ENCODE measurements at regions not wholly inside any gene's neighbourhood (a gene's known extent, or its start where the extent isn't known, plus 50 kb on each side); places are given as distances from the start of the nearest gene placed in this dataset.
A peak's percentile ranks its signal among the peaks of the same experiment; 100 is the strongest.

DNA sequence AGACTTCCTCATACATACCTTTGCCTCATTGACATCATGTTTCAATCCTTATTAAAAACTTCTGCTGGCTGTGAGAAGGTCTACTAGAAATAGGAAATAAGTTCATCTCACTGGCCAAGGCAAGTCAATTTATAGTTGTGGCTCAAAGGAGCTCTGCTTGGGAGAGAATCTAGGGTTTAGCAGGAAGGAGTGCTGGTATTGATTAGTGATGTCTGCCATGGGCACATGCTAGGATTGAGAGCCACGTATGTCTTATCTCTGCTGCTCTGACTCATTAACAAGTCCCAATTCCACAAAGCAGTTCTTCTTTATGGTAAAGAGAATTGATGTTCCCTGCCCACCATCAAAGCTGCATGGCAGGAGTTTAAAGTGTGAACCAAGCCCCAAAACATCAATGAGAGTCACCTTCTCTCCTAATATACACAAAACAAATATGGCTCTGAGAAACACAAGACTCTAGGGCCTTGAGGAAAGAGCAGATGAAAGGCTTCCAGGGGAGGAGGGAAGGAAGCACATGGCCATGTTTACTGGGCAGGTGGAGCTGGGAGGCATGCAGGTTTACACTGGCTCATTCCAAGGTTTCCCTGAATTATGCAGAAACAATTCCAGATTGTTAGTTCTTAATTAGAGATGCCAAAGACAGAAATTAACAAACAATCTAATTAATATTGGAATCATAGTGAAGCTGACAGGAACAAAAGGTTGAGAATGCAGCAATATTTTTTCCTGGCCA lies 931.9 kb upstream of the TMEM132C start:
- Histone ChIP-seq H3K36me3 (ENCODE audit: control insufficient read depth, insufficient read depth, low read length) (no peaks in the 10 kb centered on the region), H3K27me3 (ENCODE audit: control insufficient read depth, insufficient read depth, low read length) (no peaks in the 10 kb centered on the region), H3K4me3 (ENCODE audit: low read depth, low read length) (no peak overlapping the region)
- no peak for DNase-seq (ENCODE audit: low read depth)
- TF ChIP-seq, protein P1, sequence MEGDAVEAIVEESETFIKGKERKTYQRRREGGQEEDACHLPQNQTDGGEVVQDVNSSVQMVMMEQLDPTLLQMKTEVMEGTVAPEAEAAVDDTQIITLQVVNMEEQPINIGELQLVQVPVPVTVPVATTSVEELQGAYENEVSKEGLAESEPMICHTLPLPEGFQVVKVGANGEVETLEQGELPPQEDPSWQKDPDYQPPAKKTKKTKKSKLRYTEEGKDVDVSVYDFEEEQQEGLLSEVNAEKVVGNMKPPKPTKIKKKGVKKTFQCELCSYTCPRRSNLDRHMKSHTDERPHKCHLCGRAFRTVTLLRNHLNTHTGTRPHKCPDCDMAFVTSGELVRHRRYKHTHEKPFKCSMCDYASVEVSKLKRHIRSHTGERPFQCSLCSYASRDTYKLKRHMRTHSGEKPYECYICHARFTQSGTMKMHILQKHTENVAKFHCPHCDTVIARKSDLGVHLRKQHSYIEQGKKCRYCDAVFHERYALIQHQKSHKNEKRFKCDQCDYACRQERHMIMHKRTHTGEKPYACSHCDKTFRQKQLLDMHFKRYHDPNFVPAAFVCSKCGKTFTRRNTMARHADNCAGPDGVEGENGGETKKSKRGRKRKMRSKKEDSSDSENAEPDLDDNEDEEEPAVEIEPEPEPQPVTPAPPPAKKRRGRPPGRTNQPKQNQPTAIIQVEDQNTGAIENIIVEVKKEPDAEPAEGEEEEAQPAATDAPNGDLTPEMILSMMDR (IDR thresholded peaks at IDR 0.05; ENCODE audit: insufficient read depth, low read length, poor library complexity, severe bottlenecking) = no peak

DNA sequence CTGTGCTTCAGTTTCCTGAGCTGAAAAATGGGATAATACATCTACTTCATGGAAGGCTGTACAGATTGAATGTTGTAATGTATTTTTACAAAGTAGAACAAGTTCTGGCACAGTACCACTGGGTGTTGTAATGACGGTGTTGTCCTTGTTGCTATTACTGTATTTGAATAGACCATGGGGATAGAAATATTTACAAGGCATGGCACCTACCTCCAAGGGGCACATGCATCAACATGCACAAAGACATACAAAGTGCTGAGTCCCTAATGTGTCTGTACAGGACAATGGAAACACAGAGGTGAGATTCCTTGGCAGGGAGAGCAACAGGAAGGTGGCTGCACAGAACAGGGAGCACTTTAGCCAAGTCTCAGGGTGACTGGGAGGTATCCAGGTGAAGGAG lies 930.6 kb upstream of the TMEM132C start:
- TF ChIP-seq, protein P1 (IDR thresholded peaks at IDR 0.05; ENCODE audit: insufficient read depth, low read length, poor library complexity, severe bottlenecking) = no peak
- no peaks in the 10 kb centered on the region for H3K36me3 ChIP-seq (ENCODE audit: control insufficient read depth, insufficient read depth, low read length)
- H3K27me3 ChIP-seq (ENCODE audit: control insufficient read depth, insufficient read depth, low read length) = no peaks in the 10 kb centered on the region
- no peak for DNase-seq (ENCODE audit: low read depth)
- H3K4me3 ChIP-seq (ENCODE audit: low read depth, low read length) = no peak overlapping the region

DNA sequence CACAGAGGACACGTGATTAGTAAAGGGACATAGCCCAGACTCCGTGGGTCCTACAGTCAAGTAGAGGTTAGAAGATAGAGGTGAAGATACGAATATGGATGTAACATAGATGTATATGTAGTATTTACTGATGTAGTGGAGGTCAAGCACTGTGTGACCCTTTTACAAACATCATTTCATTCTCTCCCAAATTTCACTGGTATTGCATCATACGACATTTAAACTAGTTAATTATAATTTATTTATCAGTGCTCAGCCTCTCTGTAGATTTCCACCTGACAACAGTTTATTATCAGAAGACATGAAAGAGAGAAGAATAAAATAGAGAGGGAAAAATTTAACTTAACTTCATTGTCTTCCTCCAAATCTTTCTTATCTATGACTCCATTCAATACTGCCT lies 927.9 kb upstream of the TMEM132C start:
- Histone ChIP-seq H3K27me3 (ENCODE audit: control insufficient read depth, insufficient read depth, low read length) (no peaks in the 10 kb centered on the region), H3K4me3 (ENCODE audit: low read depth, low read length) (no peak overlapping the region), H3K36me3 (ENCODE audit: control insufficient read depth, insufficient read depth, low read length) (no peaks in the 10 kb centered on the region)
- no peak for DNase-seq (ENCODE audit: low read depth)
- TF ChIP-seq, protein P1 (IDR thresholded peaks at IDR 0.05; ENCODE audit: insufficient read depth, low read length, poor library complexity, severe bottlenecking) = no peak

DNA sequence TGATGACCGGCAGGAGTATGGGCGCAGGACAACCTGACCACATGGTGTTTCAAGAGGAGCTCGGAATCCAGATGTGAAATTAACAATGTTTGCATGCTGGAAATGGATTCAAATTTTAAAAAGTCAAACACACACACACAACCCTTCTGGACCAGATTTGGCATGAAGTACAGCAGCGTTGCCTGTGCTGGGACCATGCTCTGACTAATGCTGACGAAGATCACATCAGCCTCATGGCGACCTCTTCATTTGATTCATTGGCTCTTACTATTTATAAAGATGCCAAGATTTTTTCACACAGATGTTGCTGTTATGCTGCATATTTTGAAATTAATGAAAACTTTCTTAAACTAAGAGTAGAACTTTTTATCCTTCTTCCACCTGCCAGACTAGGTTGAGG lies 926.6 kb upstream of the TMEM132C start:
- no peak overlapping the region for H3K4me3 ChIP-seq (ENCODE audit: low read depth, low read length)
- TF ChIP-seq, protein P1 (IDR thresholded peaks at IDR 0.05; ENCODE audit: insufficient read depth, low read length, poor library complexity, severe bottlenecking) = no peak
- no peaks in the 10 kb centered on the region for H3K36me3 ChIP-seq (ENCODE audit: control insufficient read depth, insufficient read depth, low read length)
- DNase-seq (ENCODE audit: low read depth) = no peak
- H3K27me3 ChIP-seq (ENCODE audit: control insufficient read depth, insufficient read depth, low read length) = no peaks in the 10 kb centered on the region

DNA sequence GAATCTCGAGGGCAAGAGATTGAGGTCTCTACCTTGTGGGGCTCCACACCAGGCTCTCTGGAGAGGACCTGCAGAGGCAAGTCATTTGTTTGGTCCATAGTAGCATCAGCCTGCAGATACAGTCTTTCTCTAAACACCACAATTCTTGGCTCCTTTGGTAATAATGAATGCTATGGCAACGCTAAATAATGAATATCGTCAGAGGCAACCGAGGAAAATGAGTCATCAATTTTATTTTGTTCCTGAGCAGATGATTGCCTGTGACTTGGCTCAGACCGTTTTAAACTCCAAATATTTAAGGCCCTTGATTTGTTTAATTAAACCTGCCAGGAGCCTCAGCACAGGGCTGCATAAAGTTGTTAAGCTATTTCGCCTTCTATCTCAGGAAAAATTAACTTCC lies 924.1 kb upstream of the TMEM132C start:
- TF ChIP-seq, protein P1 (IDR thresholded peaks at IDR 0.05; ENCODE audit: insufficient read depth, low read length, poor library complexity, severe bottlenecking) = no peak
- no peak for DNase-seq (ENCODE audit: low read depth)

DNA sequence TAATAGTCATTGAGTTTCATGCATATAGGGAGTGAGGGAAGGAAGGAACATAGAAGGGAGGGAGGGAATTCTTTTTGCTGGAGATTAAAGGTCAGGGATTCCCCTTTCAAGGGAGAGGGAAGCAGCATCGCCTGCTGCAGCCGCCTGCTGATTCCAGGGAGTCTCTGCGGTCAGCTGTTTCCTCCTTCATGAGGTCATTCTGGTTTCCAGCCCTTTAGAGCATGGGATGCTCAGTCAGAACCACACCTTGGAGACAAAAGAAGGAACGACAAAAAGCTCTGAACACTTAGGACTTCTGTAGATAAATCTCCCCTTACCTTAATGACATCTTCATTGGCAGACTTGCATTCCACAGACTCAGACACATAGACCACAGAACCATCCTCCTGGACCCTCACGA lies 923.0 kb upstream of the TMEM132C start:
- DNase-seq (ENCODE audit: low read depth) = peak; percentile 10

More for the DNA sequence above, 924.1 kb upstream of the TMEM132C start:
- H3K4me3 ChIP-seq (ENCODE audit: low read depth, low read length) = no peak overlapping the region
- no peaks in the 10 kb centered on the region for H3K36me3 ChIP-seq (ENCODE audit: control insufficient read depth, insufficient read depth, low read length)
- no peaks in the 10 kb centered on the region for H3K27me3 ChIP-seq (ENCODE audit: control insufficient read depth, insufficient read depth, low read length)

More for the DNA sequence above, 923.0 kb upstream of the TMEM132C start:
- no peaks in the 10 kb centered on the region for H3K36me3 ChIP-seq (ENCODE audit: control insufficient read depth, insufficient read depth, low read length)
- TF ChIP-seq, protein P1 (IDR thresholded peaks at IDR 0.05; ENCODE audit: insufficient read depth, low read length, poor library complexity, severe bottlenecking) = no peak
- no peak overlapping the region for H3K4me3 ChIP-seq (ENCODE audit: low read depth, low read length)
- H3K27me3 ChIP-seq (ENCODE audit: control insufficient read depth, insufficient read depth, low read length) = no peaks in the 10 kb centered on the region
